Lower leg skin (tissue), 4 donors: ENCODE measurements at regions not wholly inside any gene's neighbourhood (a gene's known extent, or its start where the extent isn't known, plus 50 kb on each side); places are given as distances from the start of the nearest gene placed in this dataset.

ENCODE experiments used
- DNase-seq, 2 donors: peaks; one replicate each; pipeline ENCODE4 v3.0.0-alpha.2; 2019; ENCODE audit warnings: low spot score in 2 of 2
- H3K4me3 ChIP-seq: fragments of 200-600 bp; sonication (generic); 2 replicates; pipeline ENCODE4 v1.5.1; 2017; ENCODE audit warnings: mild to moderate bottlenecking, low read depth; ENCODE audit not compliant: poor library complexity, severe bottlenecking
- POLR2A ChIP-seq, 2 donors: fragments of 450-650 bp; IDR thresholded peaks; one replicate each; pipeline ENCODE4 v1.6.1; 2016 to 2017; ENCODE audit warnings: antibody characterized with exemption in 2 of 2, mild to moderate bottlenecking in 1 of 2, moderate library complexity in 1 of 2
- WGBS, 2 donors: methylation state at CpG; one replicate each; pipeline ENCODE4 v1.1.5; 2018; 5-methylcytosine and 5-hydroxymethylcytosine counted together
- intact Hi-C: fragments of 100-400 bp; cut with DNase I; formaldehyde crosslinking; loops from one replicate; pipeline ENCODE4 v1.15.0; 2023; ENCODE audit warnings: low total_unique reads
- TF ChIP-seq, protein P1 (sequence below), 3 donors: fragments of 450-650 bp; IDR thresholded peaks; one replicate each; pipeline ENCODE4 v1.5.1; 2016; ENCODE audit warnings: antibody characterized with exemption in 3 of 3, mild to moderate bottlenecking in 3 of 3, moderate library complexity in 2 of 3

DNA sequence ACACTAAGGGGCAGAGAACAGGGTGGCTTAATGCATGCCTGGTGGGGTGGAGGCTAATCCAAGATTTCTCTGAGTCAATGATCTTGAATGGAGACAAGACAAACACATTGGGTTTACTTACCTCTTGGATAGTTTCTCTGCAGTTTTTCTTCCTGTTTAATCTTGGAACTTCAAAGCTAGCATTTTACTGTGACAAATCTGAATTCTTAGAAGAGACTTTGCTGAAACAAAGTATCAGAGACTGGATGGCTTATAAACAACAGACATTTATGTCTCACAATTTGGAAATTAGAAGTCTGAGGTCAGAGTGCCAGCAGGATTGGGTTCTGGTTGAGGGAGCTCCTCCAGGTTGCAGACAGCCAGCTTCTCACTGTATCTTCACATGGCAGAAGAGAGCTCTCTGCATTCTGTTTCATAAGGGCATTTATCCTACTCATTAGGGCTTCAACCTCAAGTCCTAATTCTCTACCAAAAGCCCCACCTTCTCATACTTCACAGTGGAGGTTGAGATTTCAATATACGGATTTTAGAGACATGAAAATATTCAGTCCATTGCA, 921.8 kb downstream of the VRK1 start:
- TF ChIP-seq, protein P1, sequence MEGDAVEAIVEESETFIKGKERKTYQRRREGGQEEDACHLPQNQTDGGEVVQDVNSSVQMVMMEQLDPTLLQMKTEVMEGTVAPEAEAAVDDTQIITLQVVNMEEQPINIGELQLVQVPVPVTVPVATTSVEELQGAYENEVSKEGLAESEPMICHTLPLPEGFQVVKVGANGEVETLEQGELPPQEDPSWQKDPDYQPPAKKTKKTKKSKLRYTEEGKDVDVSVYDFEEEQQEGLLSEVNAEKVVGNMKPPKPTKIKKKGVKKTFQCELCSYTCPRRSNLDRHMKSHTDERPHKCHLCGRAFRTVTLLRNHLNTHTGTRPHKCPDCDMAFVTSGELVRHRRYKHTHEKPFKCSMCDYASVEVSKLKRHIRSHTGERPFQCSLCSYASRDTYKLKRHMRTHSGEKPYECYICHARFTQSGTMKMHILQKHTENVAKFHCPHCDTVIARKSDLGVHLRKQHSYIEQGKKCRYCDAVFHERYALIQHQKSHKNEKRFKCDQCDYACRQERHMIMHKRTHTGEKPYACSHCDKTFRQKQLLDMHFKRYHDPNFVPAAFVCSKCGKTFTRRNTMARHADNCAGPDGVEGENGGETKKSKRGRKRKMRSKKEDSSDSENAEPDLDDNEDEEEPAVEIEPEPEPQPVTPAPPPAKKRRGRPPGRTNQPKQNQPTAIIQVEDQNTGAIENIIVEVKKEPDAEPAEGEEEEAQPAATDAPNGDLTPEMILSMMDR (IDR thresholded peaks at IDR 0.05) = no peak
- no peak for TF ChIP-seq POLR2A (IDR thresholded peaks at IDR 0.05)
- H3K4me3 ChIP-seq = no peak overlapping the region
- no peak for DNase-seq
- WGBS, 2 donors = 81 to 90% methylated on average over 1 of the region's 1 CpG
- intact Hi-C loops = no loop called here

DNA sequence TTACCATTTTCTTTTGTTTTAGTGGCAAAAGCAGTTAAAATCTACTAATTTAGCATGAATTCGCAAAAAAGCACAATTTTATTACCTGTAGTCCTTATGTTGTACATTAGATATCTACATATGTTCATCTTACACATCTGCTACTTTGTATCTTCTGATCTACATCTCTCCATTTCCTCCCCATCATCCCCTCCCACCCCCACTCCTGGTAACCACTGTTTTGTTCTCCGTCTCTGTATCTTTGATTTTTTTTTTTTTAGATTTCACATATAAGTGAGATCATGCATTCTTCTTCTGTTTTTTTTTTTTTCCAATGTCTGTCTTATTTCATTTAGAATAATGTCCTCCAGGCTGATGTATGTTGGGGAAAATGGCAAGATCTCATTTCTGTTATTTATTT, 922.7 kb downstream of the VRK1 start:
- no peak for DNase-seq
- intact Hi-C loops = no loop called here
- TF ChIP-seq, protein P1 (IDR thresholded peaks at IDR 0.05) = no peak
- no peak for TF ChIP-seq POLR2A (IDR thresholded peaks at IDR 0.05)
- WGBS, 2 donors = 73 to 84% methylated on average over 2 of the region's 2 CpGs
- H3K4me3 ChIP-seq = no peak overlapping the region

DNA sequence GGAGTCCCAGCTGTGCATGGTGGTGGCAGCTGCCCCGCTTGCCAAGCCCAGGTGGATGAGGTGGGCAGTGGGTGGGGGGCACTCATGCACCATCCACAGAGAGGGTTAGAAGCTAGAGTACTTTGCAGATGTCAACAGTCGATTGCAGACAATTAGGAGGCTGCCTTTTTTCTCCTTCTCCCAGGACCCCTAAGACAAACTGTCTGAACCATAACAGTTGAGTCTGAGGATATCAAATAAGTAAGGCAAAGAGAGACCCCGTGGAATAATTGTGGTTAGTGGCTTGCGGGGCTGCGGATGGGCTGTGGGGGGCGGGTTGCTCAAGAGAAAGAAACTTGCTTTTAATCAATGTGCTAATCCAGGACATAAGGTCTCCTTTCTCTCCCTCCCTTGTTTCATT, 926.2 kb downstream of the VRK1 start:
- no peak overlapping the region for H3K4me3 ChIP-seq
- DNase-seq = no peak
- TF ChIP-seq POLR2A (IDR thresholded peaks at IDR 0.05) = no peak
- TF ChIP-seq, protein P1 (IDR thresholded peaks at IDR 0.05) = no peak
- WGBS, 2 donors = 66 to 74% methylated on average over 6 of the region's 6 CpGs
- intact Hi-C loops = no loop called here

DNA sequence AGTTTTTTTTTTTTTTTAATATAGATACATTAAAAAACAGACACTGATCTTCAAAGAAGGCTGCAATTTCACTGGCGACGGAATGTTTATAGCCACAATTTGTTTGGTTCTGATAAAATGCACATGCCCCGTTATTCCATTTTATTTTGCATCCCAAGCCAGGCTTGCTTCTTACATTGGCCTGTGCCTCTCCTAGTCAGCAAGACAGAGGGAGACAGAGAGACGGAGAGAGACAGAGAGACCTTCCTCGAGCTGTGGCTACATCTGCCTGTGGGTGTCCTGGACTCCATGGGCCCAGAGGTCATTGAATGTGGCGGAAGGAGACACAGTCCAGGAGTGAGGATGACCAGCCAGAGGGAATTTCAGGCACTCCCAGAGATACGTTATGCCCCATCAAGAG, 926.6 kb downstream of the VRK1 start:
- WGBS, 2 donors = 79 to 81% methylated on average over 7 of the region's 7 CpGs
- TF ChIP-seq, protein P1 (IDR thresholded peaks at IDR 0.05) = no peak
- TF ChIP-seq POLR2A (IDR thresholded peaks at IDR 0.05) = no peak
- no peak overlapping the region for H3K4me3 ChIP-seq
- intact Hi-C loops = no loop called here
- DNase-seq = no peak

DNA sequence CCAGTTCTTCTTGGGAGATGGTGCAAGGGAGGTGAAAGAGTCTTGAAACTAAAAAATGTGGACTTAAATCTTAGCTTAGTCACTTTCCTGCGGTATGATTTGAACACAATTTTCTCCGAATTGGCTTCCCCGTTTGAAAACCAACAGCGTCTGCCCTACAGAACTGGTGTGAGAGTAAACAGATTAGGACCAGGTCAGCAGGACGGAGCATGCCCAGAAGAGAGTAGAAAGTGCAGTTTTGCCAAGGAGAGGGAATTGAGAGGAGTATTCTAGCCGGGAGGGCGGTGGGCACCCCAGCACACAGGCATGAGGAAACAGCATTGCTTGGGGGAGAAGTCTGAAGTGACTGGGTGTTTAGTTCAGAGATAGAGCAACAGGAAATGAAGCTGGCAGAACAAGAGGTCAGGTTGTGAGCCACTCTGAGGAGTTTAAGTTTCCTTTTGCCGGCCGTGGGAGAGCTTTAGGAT, 927.1 kb downstream of the VRK1 start:
- TF ChIP-seq POLR2A (IDR thresholded peaks at IDR 0.05) = no peak
- TF ChIP-seq, protein P1 (IDR thresholded peaks at IDR 0.05) = no peak
- no peak overlapping the region for H3K4me3 ChIP-seq
- 64 to 71% methylated on average over 9 of the region's 9 CpGs for WGBS, 2 donors
- no peak for DNase-seq
- intact Hi-C loops = no loop called here

DNA sequence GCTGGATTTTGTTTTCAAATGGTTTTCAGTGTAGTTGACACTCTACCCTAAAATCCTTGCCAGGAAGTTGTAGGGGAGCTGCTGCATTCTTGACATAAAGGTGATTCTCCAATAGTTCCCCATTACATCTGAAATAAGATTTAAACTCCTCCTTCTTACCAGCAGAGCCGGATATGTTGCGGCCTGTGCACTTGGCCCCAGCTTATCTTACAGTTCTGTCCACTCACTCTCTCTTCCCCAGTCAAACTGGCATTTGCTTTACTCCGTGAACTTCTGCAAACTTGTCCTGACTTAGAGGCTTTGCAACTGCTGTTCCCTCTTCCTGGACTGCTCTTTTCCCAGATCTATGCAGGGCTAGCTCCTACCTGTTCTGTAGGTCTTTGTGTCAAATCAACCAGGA, 929.5 kb downstream of the VRK1 start:
- 71 to 85% methylated on average over 3 of the region's 3 CpGs for WGBS, 2 donors
- H3K4me3 ChIP-seq = no peak overlapping the region
- no peak for DNase-seq
- TF ChIP-seq, protein P1 (IDR thresholded peaks at IDR 0.05) = no peak
- TF ChIP-seq POLR2A (IDR thresholded peaks at IDR 0.05) = no peak
- intact Hi-C loops = no loop called here
